ENCODE measurements at regions not wholly inside any gene's neighbourhood (a gene's known extent, or its start where the extent isn't known, plus 50 kb on each side); places are given as distances from the start of the nearest gene placed in this dataset.

- H3K36me3 ChIP-seq, result no peaks in the 10 kb centered on the region
- TF ChIP-seq EP300 (IDR thresholded peaks at IDR 0.05) (no peak), CTCF (IDR thresholded peaks at IDR 0.05) (no peak), POLR2A (IDR thresholded peaks at IDR 0.05) (no peak), POLR2AphosphoS5 (IDR thresholded peaks at IDR 0.05) (no peak)
- peaks cover 60% of the 10 kb centered on the region for H3K27me3 ChIP-seq
- WGBS, 2 donors (ENCODE audit: low coverage in 1 of 2), result 50 to 100% methylated on average over 2 to 3 of the region's 8 CpGs
- no peaks in the 10 kb centered on the region for H3K4me1 ChIP-seq
- peaks cover 0 to 18% (median 0%) of the 10 kb centered on the region in 3 donors for H3K9me3 ChIP-seq
- no peak overlapping the region for H3K4me3 ChIP-seq
- no peak for ATAC-seq
- H3K27ac ChIP-seq, result no peak overlapping the region
Observed at GRCh38 chr1:4271338-4271998, 371.4 kb upstream of the C1orf174 start.

- H3K4me1 ChIP-seq, result no peaks in the 10 kb centered on the region
- H3K4me3 ChIP-seq, result no peak overlapping the region
- ATAC-seq, result no peak
- no peaks in the 10 kb centered on the region for H3K36me3 ChIP-seq
- no peak overlapping the region for H3K27ac ChIP-seq
- WGBS, 2 donors (ENCODE audit: low coverage in 1 of 2), result 41 to 82% methylated on average over 3 of the region's 3 CpGs
- H3K9me3 ChIP-seq, result peaks cover 0 to 28% (median 0%) of the 10 kb centered on the region in 3 donors
- H3K27me3 ChIP-seq, result peaks cover 59% of the 10 kb centered on the region
- TF ChIP-seq POLR2A (IDR thresholded peaks at IDR 0.05) (no peak), EP300 (IDR thresholded peaks at IDR 0.05) (no peak), POLR2AphosphoS5 (IDR thresholded peaks at IDR 0.05) (no peak), CTCF (IDR thresholded peaks at IDR 0.05) (no peak)
Observed at GRCh38 chr1:4272568-4272967, 372.5 kb upstream of the C1orf174 start.

- no peak for TF ChIP-seq POLR2AphosphoS5 (IDR thresholded peaks at IDR 0.05)
- TF ChIP-seq EP300 (IDR thresholded peaks at IDR 0.05), result no peak
- Histone ChIP-seq H3K27me3 (peaks cover 52% of the 10 kb centered on the region), H3K4me3 (no peak overlapping the region), H3K36me3 (no peaks in the 10 kb centered on the region), H3K27ac (no peak overlapping the region), H3K9me3 (peaks cover 0 to 35% (median 0%) of the 10 kb centered on the region in 3 donors), H3K4me1 (no peaks in the 10 kb centered on the region)
- 49 to 52% methylated on average over 3 of the region's 3 CpGs for WGBS, 2 donors (ENCODE audit: low coverage in 1 of 2)
- ATAC-seq, result no peak
Observed at GRCh38 chr1:4273243-4273642, 373.2 kb upstream of the C1orf174 start.

- TF ChIP-seq POLR2A (IDR thresholded peaks at IDR 0.05) (no peak), EP300 (IDR thresholded peaks at IDR 0.05) (no peak), CTCF (IDR thresholded peaks at IDR 0.05) (no peak), POLR2AphosphoS5 (IDR thresholded peaks at IDR 0.05) (no peak)
- no peak overlapping the region for H3K4me3 ChIP-seq
- H3K27me3 ChIP-seq, result peaks cover 47% of the 10 kb centered on the region
- no peaks in the 10 kb centered on the region for H3K4me1 ChIP-seq
- 11 to 57% methylated on average over 4 to 5 of the region's 5 CpGs for WGBS, 2 donors (ENCODE audit: low coverage in 1 of 2)
- no peak overlapping the region for H3K27ac ChIP-seq
- peaks cover 0 to 40% (median 0%) of the 10 kb centered on the region in 3 donors for H3K9me3 ChIP-seq
- H3K36me3 ChIP-seq, result no peaks in the 10 kb centered on the region
- no peak for ATAC-seq
Observed at GRCh38 chr1:4273747-4274146, 373.7 kb upstream of the C1orf174 start.

GRCh38 chr1:4275083-4275482, 375.0 kb upstream of the C1orf174 start:
- TF ChIP-seq POLR2AphosphoS5 (IDR thresholded peaks at IDR 0.05), result no peak
- TF ChIP-seq EP300 (IDR thresholded peaks at IDR 0.05), result no peak
- TF ChIP-seq CTCF (IDR thresholded peaks at IDR 0.05), result no peak
- TF ChIP-seq POLR2A (IDR thresholded peaks at IDR 0.05), result no peak
- no peak for ATAC-seq
- WGBS, 2 donors (ENCODE audit: low coverage in 1 of 2), result 83 to 95% methylated on average over 2 to 5 of the region's 9 CpGs

More at GRCh38 chr1:4275083-4275482, 375.0 kb upstream of the C1orf174 start:
- peaks cover 39% of the 10 kb centered on the region for H3K27me3 ChIP-seq
- peaks cover 0 to 50% (median 0%) of the 10 kb centered on the region in 3 donors for H3K9me3 ChIP-seq
- no peak overlapping the region for H3K4me3 ChIP-seq
- no peaks in the 10 kb centered on the region for H3K4me1 ChIP-seq
- H3K36me3 ChIP-seq, result no peaks in the 10 kb centered on the region
- no peak overlapping the region for H3K27ac ChIP-seq
